ENCODE measurements at regions not wholly inside any gene's neighbourhood (a gene's known extent, or its start where the extent isn't known, plus 50 kb on each side); places are given as distances from the start of the nearest gene placed in this dataset.
"Not testable (repeated sequence)": the region's sequence is repeated elsewhere in the genome, so short reads cannot be mapped to it uniquely, and the experiment has no call there.

GRCh38 chr4:117821834-117822233 is 212.5 kb upstream of the NDST3 start:
- DNase-seq: no peak

DNA sequence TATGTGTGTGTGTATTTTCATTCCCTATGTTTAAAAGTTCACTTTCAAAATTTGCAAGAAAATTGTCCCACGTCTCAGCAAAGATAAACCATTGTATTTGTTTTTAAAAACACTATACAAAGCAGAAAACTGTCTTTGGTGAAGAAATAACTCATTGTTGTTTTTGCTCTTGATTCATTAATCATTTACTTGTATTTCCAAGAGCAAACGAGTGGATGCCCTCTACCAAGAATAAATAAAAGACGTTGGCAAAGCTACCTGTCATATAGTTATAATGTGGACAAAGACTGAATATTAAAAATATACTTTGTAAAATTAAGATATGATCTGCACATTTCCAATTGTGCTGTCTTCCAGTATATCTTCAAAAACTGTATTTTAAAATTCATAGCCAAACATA is 210.9 kb upstream of the NDST3 start:
- peak; percentile 64 for DNase-seq

DNA sequence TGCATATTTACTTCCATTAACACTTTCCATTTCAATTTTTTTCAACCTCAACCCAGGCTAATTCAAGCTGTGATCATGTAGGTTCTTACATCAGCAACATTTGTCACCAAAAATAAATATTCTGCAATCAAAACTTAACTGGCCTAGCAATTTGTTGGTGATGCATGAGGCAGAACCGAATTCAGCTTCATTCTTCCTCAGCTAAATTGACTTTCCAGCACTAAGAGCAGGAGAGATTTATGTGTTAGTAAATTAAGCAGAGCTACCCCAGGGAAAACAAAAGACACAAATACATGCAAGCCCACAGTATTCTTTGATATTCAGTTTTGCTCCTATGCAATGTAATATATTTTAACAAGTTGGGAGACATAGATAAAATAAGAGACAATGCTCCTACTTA is 208.7 kb upstream of the NDST3 start:
- DNase-seq: no peak

DNA sequence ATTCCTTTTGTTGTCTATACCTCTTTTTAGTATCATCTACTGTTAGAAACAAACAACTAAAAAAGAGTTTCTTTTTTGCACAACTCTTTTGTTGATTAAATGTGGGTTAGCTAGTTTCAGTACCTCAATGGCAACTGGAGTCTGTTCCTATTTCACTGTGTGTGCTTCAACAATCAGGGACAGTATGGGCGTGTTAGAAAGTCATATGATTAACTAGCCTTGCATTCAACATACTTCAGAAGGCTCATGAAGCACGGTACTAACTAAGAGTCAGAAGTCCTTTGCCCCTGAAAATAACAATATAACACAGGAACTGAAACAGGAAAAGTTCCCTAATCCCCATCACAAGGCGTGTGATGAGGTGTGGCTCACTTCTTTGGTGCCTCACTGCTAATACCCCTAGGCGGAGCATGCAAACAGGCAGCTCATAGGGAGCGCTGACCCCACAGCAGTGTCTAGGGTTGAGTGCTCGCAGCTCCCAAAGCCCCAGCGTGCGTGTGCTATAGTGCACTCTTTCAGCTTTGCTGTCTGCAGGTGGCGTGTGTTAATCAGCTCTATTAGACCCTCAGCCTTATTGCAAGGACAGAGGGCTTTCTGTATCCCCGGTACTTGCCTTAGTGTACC is 203.1 kb upstream of the NDST3 start:
- no peak for DNase-seq

DNA sequence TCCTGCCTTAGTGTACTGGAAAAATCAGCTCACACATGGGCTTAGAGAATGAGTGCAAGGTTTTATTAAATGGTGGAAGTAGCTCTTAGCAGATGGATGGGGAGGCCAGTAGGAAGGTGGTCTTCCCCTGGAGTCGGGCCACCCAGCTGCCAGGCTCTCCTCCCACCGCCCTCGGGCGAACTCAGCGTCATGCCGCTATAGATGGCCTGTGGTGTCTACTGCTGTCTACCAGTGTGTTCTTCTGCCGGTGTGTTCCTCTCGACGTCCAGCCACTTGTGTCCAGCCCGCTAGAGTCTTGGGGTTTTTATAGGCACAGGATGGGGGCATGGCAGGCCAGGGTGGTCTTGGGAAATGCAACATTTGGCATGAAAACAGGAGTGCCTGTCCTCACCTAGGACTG is 198.7 kb upstream of the NDST3 start:
- no peak for DNase-seq

DNA sequence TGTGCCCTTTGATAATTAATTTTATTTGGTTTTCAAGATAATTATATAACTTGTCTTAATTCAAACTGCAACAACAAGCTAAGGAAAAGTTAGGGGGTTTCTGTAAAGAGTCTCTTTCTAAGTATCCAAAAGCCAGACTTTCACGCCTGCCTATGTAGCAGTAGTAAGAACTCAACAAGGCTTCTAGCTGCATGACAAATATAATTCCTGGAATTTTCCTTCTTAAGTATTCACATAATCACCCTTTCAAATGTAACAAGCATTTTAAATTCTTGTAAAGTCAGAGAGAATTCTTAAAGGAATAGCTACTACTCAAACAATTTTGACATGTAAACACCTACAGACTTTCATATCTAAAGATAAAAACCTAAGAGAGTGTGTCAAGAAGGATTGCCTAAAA is 189.7 kb upstream of the NDST3 start:
- DNase-seq: no peak

DNA sequence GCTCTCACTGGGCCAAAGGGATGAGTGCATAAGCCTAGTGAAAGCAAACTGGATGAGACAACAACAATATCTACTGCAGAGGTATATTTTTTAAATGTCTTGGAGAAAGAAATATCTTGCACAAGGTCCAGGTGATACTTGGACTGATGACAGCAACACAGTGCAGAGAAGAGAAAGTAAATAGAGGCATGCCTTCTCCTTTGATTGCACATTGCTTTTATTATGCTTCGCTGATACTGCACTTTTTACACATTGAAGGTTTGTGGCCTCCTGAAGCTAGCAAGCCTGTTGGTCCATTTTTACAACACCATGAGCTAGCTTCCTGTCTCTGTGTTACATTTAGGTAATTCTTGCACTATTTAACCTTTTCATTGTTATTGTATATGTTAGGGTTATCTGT is 189.0 kb upstream of the NDST3 start:
- no peak for DNase-seq

DNA sequence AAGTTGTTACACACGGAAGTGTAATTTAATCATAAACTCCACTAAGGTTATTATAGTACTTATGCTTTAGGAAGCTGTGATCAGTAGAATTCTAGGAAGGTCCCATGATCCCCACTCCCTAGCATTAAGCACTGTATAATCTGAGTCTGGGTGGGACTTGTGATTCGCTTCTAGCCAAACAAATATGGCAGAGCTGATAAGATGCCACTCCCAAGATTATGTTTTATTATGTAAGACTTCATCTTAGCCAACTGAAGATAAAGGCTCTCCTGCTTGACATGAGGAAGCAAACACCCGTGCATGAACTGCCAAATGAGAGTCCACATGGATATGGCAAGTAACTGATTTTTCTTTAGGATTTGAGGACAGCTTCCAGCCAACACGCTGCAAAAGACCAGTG is 186.4 kb upstream of the NDST3 start:
- no peak for DNase-seq

- DNase-seq: no peak
These were observed 166.1 kb upstream of the NDST3 start for GRCh38 chr4:117868201-117868600.

GRCh38 chr4:117873779-117874178 is 160.5 kb upstream of the NDST3 start:
- no peak for DNase-seq

- no peak for DNase-seq
These were observed 160.1 kb upstream of the NDST3 start for GRCh38 chr4:117874216-117874615.

GRCh38 chr4:117889978-117890377 is 144.3 kb upstream of the NDST3 start:
- DNase-seq: no peak

DNA sequence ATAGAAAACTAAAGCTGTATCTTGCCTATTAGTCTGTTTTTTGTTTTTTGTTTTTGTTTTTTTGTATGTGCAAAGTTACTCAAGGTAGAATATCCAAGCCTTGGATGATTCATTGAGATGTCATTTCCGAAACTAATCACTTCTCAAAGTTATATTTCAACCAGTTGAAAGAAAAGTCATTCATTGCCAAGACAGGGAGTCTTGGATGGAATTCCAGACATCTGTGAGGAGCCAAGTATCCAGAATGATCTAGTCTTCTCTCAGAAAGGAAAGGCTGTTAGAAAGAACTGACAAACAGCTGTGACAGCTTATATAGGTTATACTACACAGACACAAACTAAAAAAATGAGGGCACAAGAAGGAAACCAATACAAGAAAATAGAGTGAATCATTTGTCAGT is 141.1 kb upstream of the NDST3 start:
- no peak for DNase-seq

DNA sequence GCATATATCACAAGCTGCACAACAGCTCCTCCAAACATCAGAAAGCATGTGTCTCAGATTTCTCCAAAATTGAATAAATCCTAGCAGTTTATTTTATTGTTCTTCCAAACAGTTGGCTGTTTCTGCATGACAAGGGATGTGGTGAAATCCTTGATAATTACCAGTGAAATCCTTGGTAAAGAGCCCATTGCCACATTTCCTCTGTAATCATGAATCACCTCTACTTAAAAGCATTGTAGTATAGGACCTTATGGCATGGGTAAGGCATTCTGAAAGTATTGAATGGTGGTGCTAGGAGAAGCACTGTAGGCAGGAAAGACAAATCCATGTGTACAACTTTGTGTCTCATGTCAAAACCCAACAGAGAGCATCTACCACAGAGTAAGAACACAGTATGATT is 135.8 kb upstream of the NDST3 start:
- DNase-seq: no peak

DNA sequence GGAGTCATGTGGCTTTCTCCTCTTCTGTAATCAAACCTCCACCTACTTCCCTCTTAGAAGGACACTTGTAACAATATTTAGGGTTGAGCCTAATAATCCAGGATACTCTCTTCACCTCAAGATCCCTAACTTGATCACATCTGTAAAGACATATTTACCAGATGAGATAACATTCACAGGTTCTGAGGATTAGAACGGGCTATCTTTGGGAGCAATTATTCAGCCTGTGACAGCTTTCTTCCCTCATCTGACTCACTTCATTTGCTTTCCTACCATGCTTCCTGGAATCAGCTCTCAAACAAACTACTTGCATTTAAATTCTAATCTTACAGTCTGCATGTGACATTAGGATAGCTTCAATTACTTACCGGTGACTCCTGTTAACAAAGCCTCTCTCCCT is 133.5 kb upstream of the NDST3 start:
- no peak for DNase-seq

DNA sequence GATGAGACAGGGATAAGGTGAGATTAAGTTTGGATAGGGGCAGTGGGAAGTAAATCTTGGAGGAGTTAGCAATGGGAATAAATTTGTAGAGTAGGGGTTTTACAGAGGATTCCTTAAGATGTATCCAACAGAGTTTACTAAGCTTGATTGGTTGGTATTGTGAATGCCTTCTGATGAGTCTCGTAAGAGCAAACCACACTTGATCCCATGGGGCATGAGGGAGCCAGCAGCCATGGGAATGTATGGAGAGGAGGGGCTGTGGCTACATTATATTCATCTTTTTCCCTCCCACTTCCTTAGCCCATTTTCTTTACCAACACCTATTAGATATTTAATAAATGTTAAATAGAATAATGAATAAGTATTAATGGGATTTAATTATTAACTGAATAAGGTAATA is 126.6 kb upstream of the NDST3 start:
- no peak for DNase-seq

DNA sequence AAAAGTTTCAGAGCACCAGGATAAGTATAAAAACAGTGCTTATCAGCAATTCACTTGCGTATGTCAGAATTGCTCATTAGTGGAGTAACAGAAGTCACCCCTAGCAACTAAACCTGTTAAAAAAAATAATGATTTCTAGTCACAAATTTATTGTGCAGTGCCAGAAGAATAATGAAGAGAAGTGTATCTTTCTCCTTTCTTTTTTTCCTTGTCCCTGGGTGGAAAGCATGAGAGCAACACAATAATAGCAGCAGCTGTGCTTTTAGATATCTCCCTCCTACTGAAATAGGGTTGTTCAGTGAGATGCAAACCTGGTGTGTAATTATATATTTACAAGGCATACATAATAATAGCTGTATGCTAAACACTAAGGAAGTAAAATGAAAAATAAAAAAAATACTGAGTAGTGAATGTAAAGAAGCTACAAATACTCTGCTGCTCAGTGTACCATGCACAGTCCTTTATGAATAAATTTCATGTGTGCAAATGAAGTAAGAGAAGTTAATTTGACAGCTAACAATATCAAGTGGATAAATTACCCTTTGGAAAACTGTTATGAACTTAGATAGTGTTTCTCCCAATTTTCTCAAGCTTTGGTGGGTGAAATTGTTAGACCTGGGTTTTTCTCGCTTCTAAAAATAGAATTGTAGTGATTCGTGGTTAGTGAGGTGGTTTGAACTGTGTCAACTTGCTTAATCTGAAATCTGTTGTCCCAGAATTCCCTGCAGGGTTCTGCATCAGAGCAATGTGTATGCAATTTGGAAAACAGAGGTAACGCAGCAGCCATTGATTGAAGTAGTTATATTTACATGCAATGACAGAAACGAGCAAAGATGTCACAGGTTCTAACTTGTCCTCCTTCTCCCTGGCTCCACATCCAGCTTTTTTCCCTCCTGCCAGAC is 125.7 kb upstream of the NDST3 start:
- DNase-seq: no peak

DNA sequence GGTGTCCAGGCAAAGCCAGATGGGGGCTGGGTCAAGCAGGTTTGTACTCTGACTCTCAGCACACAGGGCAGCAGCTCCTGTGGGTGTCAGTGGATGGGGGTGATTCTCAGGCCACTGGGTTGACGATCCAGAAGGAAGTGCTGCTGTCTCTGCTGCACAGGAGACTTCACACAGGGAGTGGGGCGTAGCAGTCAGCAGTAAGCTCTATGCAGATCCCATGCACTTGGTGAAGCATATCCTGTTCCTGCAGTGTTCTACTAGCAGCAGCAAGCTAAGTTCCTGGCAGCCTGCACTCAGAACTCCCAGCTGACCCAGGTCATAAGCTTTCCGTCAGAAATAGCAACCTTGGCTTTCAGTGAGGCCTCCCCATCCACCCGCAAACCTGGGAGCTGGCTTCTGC is 117.6 kb upstream of the NDST3 start:
- no peak for DNase-seq

- not testable (repeated sequence) for DNase-seq
These were observed 112.0 kb upstream of the NDST3 start for GRCh38 chr4:117922311-117922710.

- not testable (repeated sequence) for DNase-seq
These were observed 106.5 kb upstream of the NDST3 start for GRCh38 chr4:117927823-117928222.

GRCh38 chr4:117941611-117942010 is 92.7 kb upstream of the NDST3 start:
- DNase-seq: no peak

GRCh38 chr4:117949621-117950020 is 84.7 kb upstream of the NDST3 start:
- DNase-seq: no peak

DNA sequence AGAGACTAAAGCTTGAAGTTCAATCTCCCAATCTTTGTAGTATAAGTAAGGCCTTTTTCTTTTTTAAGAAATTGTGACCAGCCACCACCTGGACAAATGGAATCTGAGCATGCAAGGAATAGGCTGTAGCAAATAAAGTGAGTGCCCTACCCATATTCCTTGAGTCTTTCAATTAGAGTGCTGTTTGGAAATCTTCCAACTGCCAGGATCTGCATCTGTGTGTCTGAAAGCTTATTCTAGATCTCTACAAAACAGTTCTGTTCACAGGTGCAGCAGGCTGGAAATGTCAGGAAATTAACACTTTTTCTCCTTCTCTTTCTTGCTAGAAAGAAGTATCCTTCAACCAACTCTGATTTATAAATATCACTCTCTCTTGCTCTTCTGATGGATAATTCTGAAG is 76.7 kb upstream of the NDST3 start:
- no peak for DNase-seq

GRCh38 chr4:117965622-117966021 is 68.7 kb upstream of the NDST3 start:
- no peak for DNase-seq

DNA sequence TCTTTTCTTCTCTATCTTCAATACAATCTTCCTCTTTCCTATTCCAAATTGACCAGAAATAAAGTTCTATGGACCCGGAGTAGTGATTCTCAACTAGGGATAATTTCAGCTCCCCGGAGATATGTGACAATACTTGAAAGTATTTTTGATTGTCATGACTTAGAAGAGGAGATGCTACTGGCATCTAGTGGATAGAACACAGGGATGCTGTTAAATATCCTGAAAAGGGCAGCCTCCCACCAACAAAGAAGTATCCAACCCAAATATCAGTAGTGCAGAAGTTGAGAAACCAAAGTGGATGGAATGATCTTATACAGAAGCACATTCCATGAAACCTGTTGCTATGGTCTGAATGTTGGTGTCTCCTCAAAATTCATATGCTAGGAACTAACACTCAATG is 65.7 kb upstream of the NDST3 start:
- no peak for DNase-seq
